HepG2 (cell line): ENCODE measurements at regions not wholly inside any gene's neighbourhood (a gene's known extent, or its start where the extent isn't known, plus 50 kb on each side); places are given as distances from the start of the nearest gene placed in this dataset.

ENCODE experiments used
- ATAC-seq: fragments of 200-7000 bp; cut with Tn5 transposase; 3 replicates; pipeline ENCODE4 v1.9.1; 2020; ENCODE audit warnings: mild to moderate bottlenecking, moderate library complexity
- BruUV-seq: library from RNA; stranded (reverse); fragments of 400-500 nt; replicated peaks from 2 replicates; lab custom pipeline; 2021; lab: Mats Ljungman, UMichigan
- CTCF ChIA-PET: fragments of 300-600 bp; formaldehyde crosslinking; extraction: SDS; loops from one replicate; lab custom pipeline; 2021; ENCODE audit warnings: low total read pairs, inconsistent platforms, low intra/inter-chr PET ratio; lab: Yijun Ruan, JAX
- POLR2A ChIA-PET: fragments of 350-600 bp; sonication (Branson Sonifier 250); formaldehyde crosslinking; loops from one replicate; lab custom pipeline; 2020; ENCODE audit warnings: antibody characterized with exemption, inconsistent platforms; lab: Yijun Ruan, JAX
- DNase-seq: peaks from one replicate; pipeline ENCODE4 v3.0.0-alpha.2; 2015; ENCODE audit warnings: low spot score
- FAIRE-seq: peaks from 3 replicates; lab custom pipeline; 2011; peaks lifted over from hg19 to GRCh38; lab: Jason Lieb, UNC
- H2AFZ ChIP-seq: one replicate; pipeline ENCODE4 v1.6.1; 2011; ENCODE audit warnings: low read length, inconsistent platforms
- H3K27ac ChIP-seq: fragments of 300-600 bp; 3 replicates; pipeline ENCODE4 v1.8.0; 2011; ENCODE audit warnings: mixed run types, mild to moderate bottlenecking, mixed read lengths, low read length, inconsistent platforms; ENCODE audit not compliant: insufficient read depth; ENCODE audit errors: extremely low read length
- H3K27me3 ChIP-seq, 2 experiments: fragments of 200-600 bp in 1 of 2; 2 replicates in 1 of 2; 3 replicates in 1 of 2; pipeline versions ENCODE4 v1.6.0 to v1.8.0; 2011; ENCODE audit warnings: low read length in 2 of 2, mild to moderate bottlenecking in 2 of 2, moderate library complexity in 2 of 2, inconsistent platforms in 1 of 2; ENCODE audit not compliant: insufficient read depth in 2 of 2, control insufficient read depth in 1 of 2
- H3K36me3 ChIP-seq, 2 experiments: fragments of 200-600 bp in 1 of 2; replicated peaks in 1 of 2; 2 replicates in 1 of 2; 3 replicates in 1 of 2; pipeline versions ENCODE4 v1.5.1 to v1.8.0; 2011; ENCODE audit warnings: low read length in 2 of 2, inconsistent platforms in 1 of 2; ENCODE audit not compliant: insufficient read depth in 2 of 2, control insufficient read depth in 1 of 2
- H3K4me1 ChIP-seq: 2 replicates; pipeline ENCODE4 v1.5.1; 2012; ENCODE audit warnings: low read length, inconsistent platforms; ENCODE audit not compliant: insufficient read depth
- H3K4me2 ChIP-seq: 2 replicates; pipeline ENCODE4 v1.6.0; 2011; ENCODE audit warnings: low read depth, low read length, inconsistent platforms
- H3K4me3 ChIP-seq, 3 experiments: fragments of 200-600 bp in 1 of 3; sonication (generic), shearing (Covaris generic) in 1 of 3; replicated peaks in 1 of 3; 2 replicates each; pipeline ENCODE4 v1.5.1; 2011 to 2016; ENCODE audit warnings: low read length in 3 of 3, inconsistent platforms in 2 of 3, low read depth in 2 of 3, mild to moderate bottlenecking in 2 of 3, control low read depth in 1 of 3, mixed read lengths in 1 of 3; ENCODE audit not compliant: insufficient read depth in 1 of 3
- H3K79me2 ChIP-seq: one replicate; pipeline ENCODE4 v1.6.1; 2011; ENCODE audit warnings: low read length, inconsistent platforms; ENCODE audit not compliant: insufficient read depth
- H3K9ac ChIP-seq: 2 replicates; pipeline ENCODE4 v1.6.0; 2011; ENCODE audit warnings: mild to moderate bottlenecking, low read depth, low read length, inconsistent platforms; ENCODE audit not compliant: insufficient read depth
- H3K9me3 ChIP-seq: 2 replicates; pipeline ENCODE4 v1.5.1; 2012; ENCODE audit warnings: mild to moderate bottlenecking, low read length
- H4K20me1 ChIP-seq: 2 replicates; pipeline ENCODE4 v1.6.0; 2011; ENCODE audit warnings: inconsistent platforms, mild to moderate bottlenecking, low read length, moderate library complexity; ENCODE audit not compliant: insufficient read depth
- ARNT ChIP-seq: fragments of 450-650 bp; IDR thresholded peaks from 2 replicates; pipeline ENCODE4 v1.6.1; 2017
- DNMT1 ChIP-seq: sonication (generic); formaldehyde crosslinking; IDR thresholded peaks from 2 replicates; pipeline ENCODE4 v1.5.1; 2020; ENCODE audit warnings: mild to moderate bottlenecking, missing genetic modification reagents
- FOXC1 ChIP-seq: sonication (generic); formaldehyde crosslinking; IDR thresholded peaks from 2 replicates; pipeline ENCODE4 v1.8.0; 2022; ENCODE audit warnings: mild to moderate bottlenecking, missing genetic modification reagents, borderline replicate concordance
- FOXO4 ChIP-seq: sonication (generic); formaldehyde crosslinking; conservative IDR thresholded peaks from 2 replicates; pipeline ENCODE4 v1.8.1; 2023; ENCODE audit warnings: missing genetic modification reagents
- HCFC1 ChIP-seq: fragments of 150-350 bp; IDR thresholded peaks from 2 replicates; pipeline ENCODE4 v1.6.1; 2014; ENCODE audit warnings: low read depth, low read length
- HNRNPH1 ChIP-seq: fragments of 200-400 bp; formaldehyde crosslinking; optimal IDR thresholded peaks from 2 replicates; pipeline ENCODE3; 2017; ENCODE audit warnings: mild to moderate bottlenecking, low read depth, low read length
- NR2F1 ChIP-seq, 2 experiments: fragments of 450-650 bp in 1 of 2; formaldehyde crosslinking in 1 of 2; IDR thresholded peaks; 2 replicates each; pipeline versions ENCODE4 v1.5.0 to v1.6.1; 2016 to 2020; ENCODE audit warnings: mild to moderate bottlenecking in 1 of 2, missing compliant biosample characterization in 1 of 2, missing genetic modification reagents in 1 of 2, moderate library complexity in 1 of 2
- PAXIP1 ChIP-seq: sonication (generic); formaldehyde crosslinking; conservative IDR thresholded peaks from 2 replicates; pipeline ENCODE4 v1.4.0; 2020; ENCODE audit warnings: mild to moderate bottlenecking, missing genetic modification reagents, moderate library complexity
- TARDBP ChIP-seq: sonication (generic); formaldehyde crosslinking; IDR thresholded peaks from 2 replicates; pipeline ENCODE4 v1.8.0; 2022; ENCODE audit warnings: mild to moderate bottlenecking, missing genetic modification reagents
- USF2 ChIP-seq, 2 experiments: sonication (generic) in 1 of 2; formaldehyde crosslinking in 1 of 2; IDR thresholded peaks; 2 replicates each; pipeline versions ENCODE4 v1.5.1 to v1.6.1; 2011 to 2020; ENCODE audit warnings: borderline replicate concordance in 1 of 2, low read depth in 1 of 2, low read length in 1 of 2, mild to moderate bottlenecking in 1 of 2, missing genetic modification reagents in 1 of 2, moderate library complexity in 1 of 2
- ZBTB49 ChIP-seq: sonication (generic); formaldehyde crosslinking; IDR thresholded peaks from 2 replicates; pipeline ENCODE4 v1.4.0; 2020; ENCODE audit warnings: missing genetic modification reagents, borderline replicate concordance
- ZFP37 ChIP-seq: sonication (generic); formaldehyde crosslinking; IDR thresholded peaks from 2 replicates; pipeline ENCODE4 v1.4.0; 2020; ENCODE audit warnings: missing genetic modification reagents, borderline replicate concordance
- ZKSCAN1 ChIP-seq: fragments of 150-350 bp; IDR thresholded peaks from 2 replicates; pipeline ENCODE4 v1.6.1; 2014; ENCODE audit warnings: low read length
- ZNF841 ChIP-seq: sonication (generic); formaldehyde crosslinking; IDR thresholded peaks from 2 replicates; pipeline ENCODE4 v1.8.1; 2023; ENCODE audit warnings: missing genetic modification reagents, borderline replicate concordance
- WGBS: methylation state at CpG from one replicate; pipeline ENCODE4 v1.1.6; 2017; ENCODE audit warnings: low lambda C conversion rate; 5-methylcytosine and 5-hydroxymethylcytosine counted together
- in situ Hi-C: cut with HindIII; loops from 2 replicates; pipeline ENCODE4 v1.10.0; 2017; ENCODE audit warnings: low pct_unique_long_range_greater_than_20kb; ENCODE audit not compliant: extremely low pct_ligation_motif_present
- intact Hi-C: fragments of 100-400 bp; cut with micrococcal nuclease; formaldehyde crosslinking; loops from one replicate; pipeline ENCODE4 v1.10.0; 2022; ENCODE audit not compliant: unreplicated experiment

- TF ChIP-seq USF2 (IDR thresholded peaks at IDR 0.05; ENCODE audit: low read depth, low read length) = no peak
- TF ChIP-seq USF2 (CRISPR knock-in tag; IDR thresholded peaks at IDR 0.05; ENCODE audit: borderline replicate concordance) = no peak
- no peak for TF ChIP-seq FOXO4 (CRISPR knock-in tag)
- no peak for TF ChIP-seq FOXC1 (CRISPR knock-in tag)
- TF ChIP-seq NR2F1 (CRISPR knock-in tag; IDR thresholded peaks at IDR 0.05) = no peak
- no peak for TF ChIP-seq ARNT
These were observed 477.4 kb upstream of the ADAMTS16 start (continued) for GRCh38 chr5:4662756-4663155.

GRCh38 chr5:4665911-4666310 lies 474.2 kb upstream of the ADAMTS16 start:
- DNase-seq (no peak), ATAC-seq (no peak), FAIRE-seq (no peak)
- H3K27me3 ChIP-seq = no peaks in the 10 kb centered on the region
- H2AFZ ChIP-seq = no peak overlapping the region
- H3K36me3 ChIP-seq = no peaks in the 10 kb centered on the region
- H3K4me2 ChIP-seq = no peak overlapping the region
- no peaks in the 10 kb centered on the region for H3K4me1 ChIP-seq
- H3K9ac ChIP-seq = no peak overlapping the region
- H3K9me3 ChIP-seq = peaks cover 34% of the 10 kb centered on the region
- ChIA-PET POLR2A (no interaction called here), CTCF (no interaction called here)
- intact Hi-C loops (no loop called here), in situ Hi-C loops (no loop called here)
- H3K4me3 ChIP-seq = no peak overlapping the region
- no peaks in the 10 kb centered on the region for H4K20me1 ChIP-seq
- WGBS = 2% methylated on average over 2 of the region's 2 CpGs
- no peaks in the 10 kb centered on the region for H3K79me2 ChIP-seq
- BruUV-seq = no TSS peak
- H3K27ac ChIP-seq = no peak overlapping the region
- no peak for TF ChIP-seq ZNF841
- TF ChIP-seq TARDBP (CRISPR knock-in tag) = no peak
- TF ChIP-seq PAXIP1 = no peak
- no peak for TF ChIP-seq HNRNPH1
- no peak for TF ChIP-seq DNMT1
- no peak for TF ChIP-seq ZKSCAN1
- TF ChIP-seq ZBTB49 = no peak
- TF ChIP-seq ZFP37 = no peak
- no peak for TF ChIP-seq HCFC1
